Jurkat, Clone E6-1 (cell line): ENCODE measurements at regions not wholly inside any gene's neighbourhood (a gene's known extent, or its start where the extent isn't known, plus 50 kb on each side); places are given as distances from the start of the nearest gene placed in this dataset.
"Not testable (repeated sequence)": the region's sequence is repeated elsewhere in the genome, so short reads cannot be mapped to it uniquely, and the experiment has no call there.

Source experiments
- DNase-seq: peaks from one replicate; pipeline ENCODE4 v3.0.0-alpha.2; 2011; ENCODE audit warnings: low read depth, low spot score
- H3K4me3 ChIP-seq: 2 replicates; pipeline ENCODE4 v1.5.1; 2011; ENCODE audit warnings: mild to moderate bottlenecking, low read length, control low read depth, moderate library complexity

DNA sequence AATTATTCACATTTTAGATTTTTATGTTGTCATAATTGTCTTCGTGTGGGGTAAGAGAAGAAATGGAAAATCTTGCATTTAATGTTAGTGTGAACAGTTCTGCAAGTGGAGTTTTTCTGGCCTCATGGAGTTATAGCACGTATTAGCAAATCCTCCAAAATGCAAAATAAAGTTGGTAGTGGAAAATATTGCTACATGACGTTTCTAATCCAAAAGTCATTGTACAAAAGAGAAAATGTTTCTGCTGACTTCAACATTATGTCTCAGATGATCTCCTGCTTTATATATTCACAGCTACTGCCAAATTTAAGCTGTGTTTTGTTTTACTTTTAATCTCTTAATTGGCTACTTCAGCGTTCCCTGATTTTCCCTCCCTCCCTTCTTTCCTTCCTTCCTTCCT is 1804.0 kb upstream of the RAG2 start:
- H3K4me3 ChIP-seq = no peak overlapping the region
- no peak for DNase-seq

DNA sequence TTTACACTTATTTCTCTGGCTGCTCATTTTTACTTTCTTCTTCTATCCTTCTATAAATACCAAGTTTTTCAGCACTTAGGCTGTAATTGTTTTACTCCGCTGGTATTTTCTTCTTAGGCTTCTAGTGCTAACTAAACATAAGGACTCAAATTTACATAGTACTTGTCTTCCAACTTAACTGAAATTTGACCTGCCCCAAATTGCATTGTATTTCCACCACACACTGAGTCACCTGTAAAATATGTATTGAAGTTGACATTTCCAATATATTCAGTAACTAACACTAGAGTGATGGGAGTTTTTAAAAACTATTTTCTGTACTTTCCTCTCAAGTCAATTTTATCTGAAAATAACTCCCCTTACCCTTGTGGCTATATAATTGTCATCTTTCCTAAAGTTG is 1794.1 kb upstream of the RAG2 start:
- H3K4me3 ChIP-seq = no peak overlapping the region
- DNase-seq = no peak

DNA sequence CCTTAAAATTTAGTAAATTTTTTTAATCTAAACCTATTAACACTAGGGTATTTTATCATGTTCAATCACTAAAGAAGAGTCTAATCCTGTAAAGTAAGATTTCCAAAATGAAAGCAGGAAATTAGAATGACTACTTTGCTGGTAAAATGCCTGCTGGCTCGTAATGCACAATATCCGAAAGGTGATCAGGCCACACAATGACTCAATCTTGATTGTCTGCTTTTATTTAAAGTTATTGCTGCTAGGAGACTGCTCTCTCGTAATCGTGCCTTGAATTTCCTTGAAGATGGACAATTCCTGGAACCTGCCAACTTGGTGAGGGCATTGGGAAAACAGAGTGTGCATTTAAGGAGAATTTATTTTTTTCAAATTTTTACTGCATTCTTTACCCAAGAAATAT is 1786.5 kb upstream of the RAG2 start:
- no peak overlapping the region for H3K4me3 ChIP-seq
- no peak for DNase-seq

DNA sequence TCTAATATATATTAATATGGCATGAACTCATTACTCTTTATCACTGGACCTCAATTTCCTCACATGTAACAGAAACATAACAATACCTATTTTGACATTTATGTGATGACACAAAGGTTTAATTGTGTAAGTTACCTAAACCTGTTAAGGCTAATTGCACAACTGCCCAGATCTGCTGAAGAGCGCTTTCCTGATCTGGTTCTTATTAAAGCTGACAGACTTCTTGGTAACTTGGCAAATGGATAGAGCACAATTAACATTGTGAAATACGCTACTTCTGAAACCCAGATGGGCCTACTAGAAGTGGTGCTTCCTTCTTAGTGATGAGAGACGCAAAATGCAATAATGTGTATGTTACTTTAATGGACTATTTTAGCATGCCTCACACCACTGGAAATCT is 1767.2 kb upstream of the RAG2 start:
- no peak overlapping the region for H3K4me3 ChIP-seq
- no peak for DNase-seq

DNA sequence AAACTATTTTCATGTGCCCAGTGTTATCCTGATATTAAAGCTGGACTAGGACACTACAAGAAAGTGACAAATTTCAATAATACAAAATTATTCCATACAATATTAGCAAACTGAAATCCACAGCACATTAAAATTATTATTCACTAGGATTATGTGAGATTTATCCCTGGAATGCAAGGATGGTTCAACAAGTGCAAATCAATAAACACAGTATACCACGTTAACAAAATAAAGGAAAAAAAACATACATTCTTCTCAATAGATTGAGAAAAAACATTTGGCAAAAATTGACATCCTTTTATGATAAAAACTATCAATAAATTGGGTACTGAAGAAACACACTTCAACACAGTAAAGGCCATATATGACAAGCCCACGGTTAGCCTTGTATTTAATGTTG is 1758.2 kb upstream of the RAG2 start:
- no peak for DNase-seq
- H3K4me3 ChIP-seq = no peak overlapping the region

DNA sequence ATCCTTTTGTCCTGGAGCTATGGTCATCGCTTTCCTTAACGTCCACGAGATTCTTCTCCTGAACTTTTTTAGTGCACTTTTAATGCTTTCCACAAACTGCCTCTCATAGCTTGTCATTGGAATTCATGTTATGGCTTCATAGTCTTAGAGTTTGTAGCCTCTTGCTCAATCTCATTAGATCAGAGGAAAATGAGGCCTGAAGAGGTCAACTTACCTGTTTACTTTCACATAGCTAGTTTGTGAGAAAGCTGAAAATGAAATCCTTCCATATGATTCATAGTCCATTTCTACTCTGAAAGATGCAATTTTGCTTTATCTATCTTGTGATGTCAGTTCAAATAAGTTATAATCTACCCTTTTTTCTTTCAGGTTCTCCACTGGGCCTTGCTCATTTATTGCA is 1747.2 kb upstream of the RAG2 start:
- DNase-seq = no peak
- H3K4me3 ChIP-seq = no peak overlapping the region

DNA sequence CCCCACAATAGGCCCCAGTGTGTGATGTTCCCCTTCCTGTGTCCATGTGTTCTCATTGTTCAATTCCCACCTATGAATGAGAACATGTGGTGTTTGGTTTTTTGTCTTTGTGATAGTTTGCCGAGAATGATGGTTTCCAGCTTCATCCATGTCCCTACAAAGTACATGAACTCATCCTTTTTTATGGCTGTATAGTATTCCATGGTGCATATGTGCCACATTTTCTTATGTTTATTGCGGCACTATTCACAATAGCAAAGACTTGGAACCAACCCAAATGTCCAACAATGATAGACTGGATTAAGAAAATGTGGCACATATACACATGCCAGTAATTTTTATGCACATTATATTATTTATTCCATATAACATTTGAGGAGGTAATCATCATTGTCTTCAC is 1743.6 kb upstream of the RAG2 start:
- not testable (repeated sequence) for DNase-seq, H3K4me3 ChIP-seq

DNA sequence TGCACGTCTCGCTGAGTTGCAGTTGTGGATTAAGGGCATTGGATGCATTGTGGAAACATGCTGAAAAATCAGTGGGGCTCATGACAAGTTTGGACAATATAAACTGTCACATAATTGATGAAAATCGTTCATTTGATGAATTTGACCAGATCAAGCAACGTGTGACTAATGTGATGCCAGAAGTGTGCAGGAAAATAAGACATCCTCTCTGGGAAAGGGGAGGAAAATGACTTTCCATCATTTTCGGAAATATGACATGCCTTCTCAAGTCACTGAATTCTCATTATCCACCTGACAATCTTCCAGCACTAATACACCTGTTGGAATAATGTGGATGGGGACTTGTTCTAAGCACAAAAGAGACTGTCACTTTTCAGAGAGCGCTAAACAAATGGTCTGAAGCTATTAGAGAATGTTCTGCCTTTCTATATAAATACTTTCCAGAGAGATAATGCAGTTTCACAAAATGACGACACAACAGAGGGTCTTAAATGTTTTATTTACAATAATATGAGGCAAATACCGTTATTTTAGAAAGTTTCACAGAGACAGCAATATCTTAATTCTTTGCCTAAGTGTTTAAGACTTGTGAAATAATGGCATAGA is 1741.9 kb upstream of the RAG2 start:
- DNase-seq = no peak
- H3K4me3 ChIP-seq = no peak overlapping the region

DNA sequence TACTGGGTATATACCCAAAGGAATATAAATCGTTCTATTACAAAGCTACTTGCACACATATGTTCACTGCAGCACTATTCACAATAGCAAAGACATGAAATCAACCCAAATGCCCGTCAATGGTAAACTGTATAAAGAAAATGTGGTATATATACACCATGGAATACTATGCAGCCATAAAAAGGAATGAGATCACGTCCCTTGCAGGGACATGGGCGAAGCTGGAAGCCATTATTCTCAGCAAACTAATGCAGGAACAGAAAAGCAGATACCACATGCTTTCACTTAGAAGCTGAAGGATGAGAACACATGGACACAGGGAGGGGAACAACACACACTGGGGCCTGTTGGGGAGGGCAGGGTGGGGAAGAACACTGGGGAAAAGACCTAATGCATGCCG is 1740.0 kb upstream of the RAG2 start:
- not testable (repeated sequence) for H3K4me3 ChIP-seq, DNase-seq

DNA sequence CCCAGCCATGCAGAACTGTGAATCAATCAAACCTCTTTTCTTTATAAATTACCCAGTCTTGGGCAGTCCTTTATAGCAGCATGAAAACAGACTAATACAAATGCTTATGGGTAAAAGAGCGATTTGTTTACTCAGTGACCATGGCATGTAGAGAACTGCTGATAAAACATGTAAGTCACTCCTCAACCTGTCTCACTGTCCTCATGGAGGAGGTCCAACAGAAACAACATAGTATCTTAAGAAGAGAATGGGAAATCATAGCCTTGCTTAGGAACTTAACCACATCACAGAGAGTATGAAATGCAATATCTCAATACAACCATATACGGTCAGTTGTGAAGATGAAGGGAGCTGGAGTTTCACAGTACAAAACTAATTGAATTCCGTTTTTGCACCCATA is 1734.0 kb upstream of the RAG2 start:
- no peak for DNase-seq
- no peak overlapping the region for H3K4me3 ChIP-seq

DNA sequence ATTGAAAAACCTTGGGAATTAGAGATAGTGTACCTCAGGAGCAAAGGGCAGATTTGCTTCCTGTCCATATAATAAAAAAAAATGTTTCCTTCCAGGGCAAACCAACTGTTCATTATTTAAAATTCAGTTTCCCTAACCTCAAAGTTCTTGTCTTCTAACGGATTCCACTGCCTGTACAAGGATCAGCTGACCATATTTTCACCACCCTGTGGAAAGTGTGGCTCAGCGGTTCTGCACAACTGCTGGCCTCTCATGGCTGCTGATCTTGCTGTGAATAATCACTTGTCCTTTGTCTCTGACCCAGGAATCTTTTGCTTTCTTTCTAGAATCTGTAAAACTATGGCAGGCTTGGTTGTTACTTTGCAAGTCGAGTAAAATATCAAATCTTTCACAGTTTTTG is 1732.5 kb upstream of the RAG2 start:
- DNase-seq = no peak
- no peak overlapping the region for H3K4me3 ChIP-seq

DNA sequence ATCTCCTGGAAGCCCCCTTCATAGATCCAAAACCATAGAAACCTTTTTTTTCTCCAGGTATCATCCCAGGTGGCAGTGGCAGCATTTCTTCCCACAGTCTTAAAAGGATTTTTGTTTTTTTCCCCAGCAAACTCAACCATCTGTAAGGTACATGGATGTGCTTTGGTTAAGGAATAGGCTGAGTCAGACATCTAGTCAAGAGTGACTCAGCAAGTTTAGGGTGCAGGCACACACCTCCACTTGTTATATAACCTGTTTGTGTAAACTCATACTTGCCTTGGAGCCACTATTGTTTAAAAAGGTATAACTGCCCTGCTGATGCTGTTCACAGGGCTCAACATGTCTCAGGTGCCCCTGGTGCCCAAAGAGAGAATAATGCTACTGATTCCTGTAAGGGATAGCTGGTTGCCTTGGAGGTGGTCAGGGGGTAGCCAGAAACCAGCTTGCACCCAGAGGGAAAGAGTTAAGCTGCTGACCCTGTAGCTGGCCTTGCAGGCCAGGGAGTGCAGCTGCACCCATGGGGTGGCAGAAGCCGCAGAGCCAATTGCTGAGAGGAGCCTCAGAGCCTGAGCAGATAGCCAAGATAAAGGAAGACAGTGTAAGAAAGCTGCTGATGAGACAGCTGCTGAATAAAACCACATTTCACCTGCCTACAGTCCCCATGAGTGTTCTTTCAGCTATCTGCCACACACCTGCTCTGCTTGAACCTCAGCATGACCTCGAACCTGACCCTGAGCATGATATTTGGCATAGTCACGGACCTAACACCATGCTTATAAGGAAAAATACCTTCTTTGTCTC is 1726.1 kb upstream of the RAG2 start:
- H3K4me3 ChIP-seq = no peak overlapping the region
- no peak for DNase-seq

DNA sequence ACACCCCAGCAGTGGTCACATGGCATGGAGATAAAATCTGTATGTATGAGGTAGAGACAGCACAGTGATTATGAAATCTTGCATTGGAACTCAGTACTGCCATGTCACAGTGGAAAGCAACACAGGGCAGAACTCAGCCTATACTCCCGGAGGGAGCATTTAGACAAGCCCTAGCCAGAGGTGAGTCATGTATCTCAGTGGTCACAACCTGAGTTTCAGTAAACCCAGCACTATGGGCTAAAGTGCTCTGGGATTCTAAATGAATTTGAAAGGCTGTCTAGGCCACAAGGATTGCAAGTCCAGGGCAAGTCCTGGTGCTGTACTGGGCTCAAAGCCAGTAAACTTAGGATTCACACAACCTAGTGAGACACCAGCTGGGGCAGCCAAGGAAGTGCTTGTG is 1717.1 kb upstream of the RAG2 start:
- no peak for DNase-seq
- H3K4me3 ChIP-seq = no peak overlapping the region

DNA sequence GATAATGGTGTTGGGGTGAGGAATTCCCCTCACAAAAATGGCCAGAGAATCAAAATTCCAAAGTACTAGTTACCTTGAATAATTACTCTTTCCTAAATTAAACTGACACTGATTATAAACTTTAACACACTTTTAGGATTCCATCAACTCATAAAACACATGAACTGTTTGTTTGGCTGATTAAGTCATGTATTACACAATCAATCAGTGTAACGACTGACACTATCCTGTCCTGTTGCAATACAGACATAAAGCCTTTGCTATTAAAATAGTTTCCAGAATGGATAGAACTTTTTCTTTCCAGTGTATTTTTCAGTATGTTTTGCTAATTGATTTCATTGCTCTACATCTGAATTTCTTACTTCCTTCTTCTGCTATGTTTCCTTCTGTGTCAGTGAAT is 1709.4 kb upstream of the RAG2 start:
- DNase-seq = no peak
- H3K4me3 ChIP-seq = no peak overlapping the region

DNA sequence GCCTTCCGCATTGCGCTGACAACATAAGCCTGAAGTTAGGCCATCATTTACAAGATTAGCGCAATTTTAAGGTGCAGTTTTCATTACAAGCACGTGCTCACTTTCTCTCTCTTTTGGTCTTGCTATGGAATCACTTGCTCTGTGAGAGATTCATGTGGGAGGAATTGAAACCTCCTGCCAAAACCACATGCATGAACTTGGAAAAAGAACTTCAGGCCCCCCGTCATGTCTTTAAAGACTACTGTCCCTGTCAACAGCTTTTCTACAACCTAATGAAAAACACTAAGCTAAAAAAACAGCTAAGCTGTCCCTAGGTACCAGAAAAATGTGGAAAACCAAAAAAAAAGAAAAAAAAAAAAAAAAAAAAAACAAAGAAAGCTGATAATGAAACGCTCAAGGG is 1707.6 kb upstream of the RAG2 start:
- H3K4me3 ChIP-seq = no peak overlapping the region
- DNase-seq = no peak

DNA sequence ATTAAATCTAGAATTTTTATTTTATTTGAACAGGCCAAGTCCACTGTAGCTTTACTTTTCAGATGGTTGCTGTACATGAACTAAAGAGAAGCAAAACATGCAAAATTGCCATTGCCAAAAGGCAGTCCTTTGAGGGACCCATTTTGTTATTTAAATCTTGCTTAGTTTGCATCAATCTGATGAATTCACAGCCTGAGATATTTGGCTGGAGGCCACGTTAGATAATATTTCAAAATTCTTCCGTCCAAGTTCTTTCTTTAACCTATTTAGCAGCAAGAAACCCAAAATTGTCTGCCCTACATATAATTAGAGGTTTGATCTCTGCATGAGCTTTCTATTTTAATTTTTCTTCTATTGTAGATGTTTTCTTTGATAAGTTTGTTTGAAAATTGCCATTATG is 1706.9 kb upstream of the RAG2 start:
- H3K4me3 ChIP-seq = no peak overlapping the region
- DNase-seq = no peak

DNA sequence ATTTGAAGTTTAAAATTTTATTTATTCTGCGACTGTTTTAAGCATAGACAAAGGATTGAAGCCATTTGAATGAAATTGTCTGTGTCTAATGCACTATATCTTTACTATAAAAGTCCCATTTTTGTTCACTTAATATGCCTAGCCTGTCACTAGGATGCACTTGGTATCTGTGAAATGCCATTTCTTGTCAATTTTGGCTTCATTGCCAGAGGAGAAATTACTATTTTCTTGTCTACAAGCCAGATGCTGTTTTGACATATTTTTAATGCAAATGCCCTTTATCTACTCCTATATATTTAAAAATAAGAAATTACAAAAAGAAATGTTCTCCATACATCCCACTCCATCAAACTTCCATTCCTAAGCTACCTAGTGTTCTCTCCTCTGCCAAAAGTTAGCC is 1704.5 kb upstream of the RAG2 start:
- no peak overlapping the region for H3K4me3 ChIP-seq
- no peak for DNase-seq

DNA sequence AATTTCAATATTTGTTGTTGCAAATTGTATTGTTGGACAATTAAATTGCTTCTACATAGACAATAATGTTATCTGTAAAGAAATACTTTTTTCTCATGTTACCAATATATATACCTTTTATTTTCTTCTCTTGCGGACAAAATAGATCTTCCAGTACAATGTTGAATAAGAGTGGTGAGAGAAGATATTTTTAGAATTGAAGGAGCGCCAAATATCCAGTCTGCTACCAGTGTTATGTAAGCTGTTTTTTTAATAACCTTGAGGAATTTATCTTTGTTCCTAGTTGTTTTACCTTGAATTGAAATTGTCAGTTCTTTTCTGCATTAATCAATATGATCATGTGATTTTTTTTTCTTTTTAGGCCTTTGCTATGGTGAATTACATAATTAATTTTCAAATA is 1702.5 kb upstream of the RAG2 start:
- no peak for DNase-seq
- no peak overlapping the region for H3K4me3 ChIP-seq

DNA sequence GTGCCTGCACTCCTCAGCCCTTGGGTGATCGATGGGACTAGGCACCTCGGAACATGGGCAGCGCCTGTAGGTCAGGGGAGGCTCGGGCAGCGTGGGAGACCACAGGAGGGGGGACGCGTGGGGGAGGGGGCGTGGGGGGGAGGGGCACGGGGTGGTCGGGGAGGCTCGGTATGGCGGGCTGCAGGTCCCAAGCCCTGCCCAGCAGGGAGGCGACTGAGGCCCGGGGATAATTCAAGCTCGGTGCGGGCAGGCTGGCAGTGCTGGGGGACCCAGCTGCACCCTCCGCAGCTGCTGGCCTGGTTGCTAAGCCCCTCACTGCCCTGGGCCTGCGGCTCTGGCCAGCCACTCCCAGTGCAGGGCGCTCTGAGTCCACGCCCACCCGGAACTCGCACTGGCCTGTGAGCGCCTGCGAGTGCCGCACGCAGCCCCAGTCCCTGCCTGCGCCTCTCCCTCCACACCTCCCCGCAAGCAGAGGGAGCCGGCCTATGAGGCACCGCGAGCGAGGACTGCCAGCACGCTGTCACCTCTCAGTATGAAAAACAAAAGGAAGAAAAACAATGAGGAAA is 1698.3 kb upstream of the RAG2 start:
- no peak for DNase-seq
- H3K4me3 ChIP-seq = no peak overlapping the region

DNA sequence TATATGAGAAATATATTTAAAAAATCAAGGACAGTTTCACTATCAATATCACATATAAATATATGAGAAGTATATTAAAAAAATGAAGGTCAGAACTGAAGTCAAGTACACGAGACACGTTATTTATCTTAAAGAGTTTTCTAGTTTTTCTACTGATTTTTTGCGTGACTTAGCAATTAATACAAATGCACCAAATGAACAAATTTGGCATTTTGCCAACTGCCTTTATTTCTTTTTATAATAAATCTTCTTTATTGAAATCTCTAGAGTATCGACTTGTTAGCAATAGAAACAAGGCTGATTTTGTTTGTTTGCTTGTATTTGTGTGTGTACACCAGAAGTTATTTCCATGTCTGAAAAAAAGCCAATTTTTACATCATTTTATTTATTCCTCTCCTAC is 1684.7 kb upstream of the RAG2 start:
- DNase-seq = no peak
- no peak overlapping the region for H3K4me3 ChIP-seq
